K562 (cell line): ENCODE measurements at regions not wholly inside any gene's neighbourhood (a gene's known extent, or its start where the extent isn't known, plus 50 kb on each side); places are given as distances from the start of the nearest gene placed in this dataset.
"Not testable (repeated sequence)": the region's sequence is repeated elsewhere in the genome, so short reads cannot be mapped to it uniquely, and the experiment has no call there.

ENCODE experiments used
- ATAC-seq: fragments of 200-7000 bp; cut with Tn5 transposase; 3 replicates; pipeline ENCODE4 v1.9.1; 2020; ENCODE audit warnings: moderate library complexity
- BruUV-seq: library from RNA; stranded (reverse); fragments of 400-500 nt; replicated peaks from 2 replicates; lab custom pipeline; 2021; lab: Mats Ljungman, UMichigan
- CTCF ChIA-PET: fragments of 300-600 bp; formaldehyde crosslinking; extraction: SDS; loops from one replicate; lab custom pipeline; 2021; ENCODE audit warnings: low intra/inter-chr PET ratio; lab: Yijun Ruan, JAX
- POLR2A ChIA-PET: fragments of 300-600, 350-650 bp; sonication (Branson Sonifier 250); formaldehyde crosslinking; extraction: SDS; loops from one replicate; lab custom pipeline; 2021; ENCODE audit warnings: antibody characterized with exemption, inconsistent platforms; lab: Yijun Ruan, JAX
- DNase-seq, 4 experiments: peaks; one replicate each; pipeline versions ENCODE4 v3.0.0 to v3.0.0-alpha.2; 2011 to 2018; ENCODE audit warnings: low spot score in 3 of 4, mixed read lengths in 3 of 4; ENCODE audit errors: extremely low read depth in 1 of 4
- FAIRE-seq: peaks from 2 replicates; lab custom pipeline; 2011; peaks lifted over from hg19 to GRCh38; lab: Jason Lieb, UNC
- H2AFZ ChIP-seq: 2 replicates; pipeline ENCODE4 v1.6.0; 2011; ENCODE audit warnings: low read depth, low read length, control low read depth, inconsistent platforms
- H3K27ac ChIP-seq: fragments of 200-600 bp; 3 replicates; pipeline ENCODE4 v1.8.0; 2011; ENCODE audit warnings: low read depth, mild to moderate bottlenecking, control low read depth, inconsistent platforms, low read length, moderate library complexity, mixed read lengths; ENCODE audit errors: extremely low read depth
- H3K27me3 ChIP-seq, 2 experiments: fragments of 300-600 bp in 1 of 2; 2 replicates in 1 of 2; 3 replicates in 1 of 2; pipeline versions ENCODE4 v1.6.0 to v1.8.0; 2011; ENCODE audit warnings: inconsistent platforms in 2 of 2, low read length in 2 of 2, mild to moderate bottlenecking in 1 of 2, mixed read lengths in 1 of 2, moderate library complexity in 1 of 2; ENCODE audit not compliant: control insufficient read depth in 2 of 2, insufficient read depth in 2 of 2
- H3K36me3 ChIP-seq: fragments of 300-600 bp; 3 replicates; pipeline ENCODE4 v1.8.0; 2011; ENCODE audit warnings: mild to moderate bottlenecking, low read length, inconsistent platforms; ENCODE audit not compliant: control insufficient read depth, insufficient read depth
- H3K4me1 ChIP-seq, 2 experiments: fragments of 200-600 bp in 1 of 2; replicated peaks in 1 of 2; 2 replicates in 1 of 2; 3 replicates in 1 of 2; pipeline versions ENCODE4 v1.5.1 to v1.8.0; 2011; ENCODE audit warnings: inconsistent platforms in 2 of 2, low read length in 2 of 2, mild to moderate bottlenecking in 1 of 2, mixed read lengths in 1 of 2, moderate library complexity in 1 of 2; ENCODE audit not compliant: control insufficient read depth in 2 of 2, insufficient read depth in 2 of 2
- H3K4me2 ChIP-seq: 2 replicates; pipeline ENCODE4 v1.6.1; 2011; ENCODE audit warnings: low read length, control low read depth, inconsistent platforms, mixed read lengths; ENCODE audit not compliant: insufficient read depth
- H3K4me3 ChIP-seq: fragments of 200-600 bp; sonication (generic), shearing (Covaris generic); 2 replicates; pipeline ENCODE4 v1.5.1; 2016; ENCODE audit warnings: control low read depth, inconsistent platforms
- H3K79me2 ChIP-seq: fragments of 200-600 bp; 3 replicates; pipeline ENCODE4 v1.8.0; 2011; ENCODE audit warnings: low read length, inconsistent platforms; ENCODE audit not compliant: control insufficient read depth, insufficient read depth
- H3K9ac ChIP-seq, 2 experiments: 2 replicates each; pipeline versions ENCODE4 v1.6.0 to v1.6.1; 2011; ENCODE audit warnings: low read depth in 2 of 2, low read length in 2 of 2, control low read depth in 1 of 2, inconsistent platforms in 1 of 2, mild to moderate bottlenecking in 1 of 2, mixed read lengths in 1 of 2; ENCODE audit not compliant: insufficient read depth in 1 of 2
- H3K9me1 ChIP-seq: one replicate; pipeline ENCODE4 v1.6.0; 2011; ENCODE audit warnings: inconsistent platforms, mild to moderate bottlenecking, low read length, moderate library complexity; ENCODE audit not compliant: control insufficient read depth, insufficient read depth
- H3K9me3 ChIP-seq: replicated peaks from 2 replicates; pipeline ENCODE4 v1.5.1; 2011; ENCODE audit warnings: low read depth, low read length, inconsistent platforms; ENCODE audit not compliant: control insufficient read depth, insufficient read depth
- H4K20me1 ChIP-seq: replicated peaks from 2 replicates; pipeline ENCODE4 v1.6.1; 2011; ENCODE audit warnings: low read length, inconsistent platforms, mixed read lengths; ENCODE audit not compliant: control insufficient read depth, insufficient read depth
- BCL6 ChIP-seq: fragments of 250-450 bp; sonication (Bioruptor Pico); IDR thresholded peaks from 2 replicates; pipeline ENCODE4 v1.4.0; 2020
- CC2D1A ChIP-seq: fragments of 450-650 bp; IDR thresholded peaks from 2 replicates; pipeline ENCODE4 v1.6.1; 2017; ENCODE audit warnings: mild to moderate bottlenecking
- FOXM1 ChIP-seq, 2 experiments: fragments of 450-650 bp in 1 of 2; sonication (generic) in 1 of 2; formaldehyde crosslinking in 1 of 2; IDR thresholded peaks; 2 replicates each; pipeline versions ENCODE4 v1.6.1 to v1.9.0; 2017 to 2022; ENCODE audit warnings: low read depth in 2 of 2, mild to moderate bottlenecking in 2 of 2, missing genetic modification reagents in 1 of 2, moderate library complexity in 1 of 2
- HMGN3 ChIP-seq: IDR thresholded peaks from 2 replicates; pipeline ENCODE4 v1.6.1; 2011; ENCODE audit warnings: borderline replicate concordance, low read depth, mild to moderate bottlenecking, mixed read lengths, low read length; ENCODE audit not compliant: insufficient read length; ENCODE audit errors: extremely low read depth
- MAFG ChIP-seq: fragments of 450-650 bp; conservative IDR thresholded peaks from 2 replicates; pipeline ENCODE4 v1.6.1; 2016; ENCODE audit warnings: missing genetic modification characterization, missing compliant biosample characterization
- NFE2 ChIP-seq: IDR thresholded peaks from 2 replicates; pipeline ENCODE4 v1.6.1; 2014; ENCODE audit warnings: antibody characterized with exemption, low read depth
- TAL1 ChIP-seq: fragments of 450-650 bp; IDR thresholded peaks from 2 replicates; pipeline ENCODE4 v1.6.1; 2016; ENCODE audit warnings: mild to moderate bottlenecking
- ZNF717 ChIP-seq: fragments of 250-450 bp; sonication (Bioruptor Pico); IDR thresholded peaks from 2 replicates; pipeline ENCODE4 v1.5.0; 2021
- WGBS: fragments of 100-300 bp; shearing (Covaris generic); methylation state at CpG from one replicate; pipeline ENCODE4 v1.1.6; 2016; ENCODE audit warnings: low coverage, mixed read lengths; ENCODE audit not compliant: insufficient coverage; ENCODE audit errors: missing lambda C conversion rate; 5-methylcytosine and 5-hydroxymethylcytosine counted together
- in situ Hi-C: fragments of 300-500 bp; cut with MboI; formaldehyde crosslinking; loops from 4 replicates; pipeline ENCODE4 v1.15.0; 2018; ENCODE audit warnings: inconsistent platforms, mixed read lengths
- intact Hi-C: fragments of 100-400 bp; cut with micrococcal nuclease; formaldehyde crosslinking; loops from 2 replicates; pipeline ENCODE4 v1.14.2; 2022
- TF ChIP-seq, protein P1 (sequence below): sonication (generic); formaldehyde crosslinking; IDR thresholded peaks from 2 replicates; pipeline ENCODE4 v1.8.0; 2022; ENCODE audit warnings: mild to moderate bottlenecking, missing genetic modification reagents

DNA sequence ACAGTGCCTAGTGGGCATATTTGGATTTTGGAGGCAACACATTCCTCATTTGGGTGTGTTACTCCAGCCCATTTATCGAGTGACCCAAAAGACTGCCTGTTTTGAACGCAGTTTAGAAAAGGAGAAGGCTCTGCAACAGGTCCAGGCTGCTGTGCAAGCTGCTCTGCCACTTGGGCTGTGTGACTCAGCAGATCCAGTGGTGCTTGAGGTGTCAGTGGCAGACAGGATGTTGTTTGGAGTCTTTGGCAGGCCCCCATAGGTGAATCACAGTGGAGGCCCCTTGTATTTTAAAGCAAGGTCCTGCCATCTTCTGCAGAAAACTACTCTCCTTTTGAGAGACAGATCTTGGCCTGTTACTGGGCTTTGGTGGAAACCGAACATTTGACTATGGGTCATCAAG is 104.0 kb downstream of the DNAJB9 start:
- POLR2A ChIA-PET, H3K79me2 ChIP-seq, H3K9me3 ChIP-seq, H3K4me3 ChIP-seq, intact Hi-C loops, H3K27me3 ChIP-seq, BruUV-seq, in situ Hi-C loops, DNase-seq, H4K20me1 ChIP-seq, H2AFZ ChIP-seq, FAIRE-seq, H3K27ac ChIP-seq, ATAC-seq, H3K9me1 ChIP-seq, CTCF ChIA-PET, H3K4me1 ChIP-seq, H3K36me3 ChIP-seq, H3K4me2 ChIP-seq, H3K9ac ChIP-seq: not testable (repeated sequence)
- 0% methylated on average over 3 of the region's 3 CpGs for WGBS
- TF ChIP-seq NFE2 (peak; percentile 28; the same call in 1 of the 2 replicates), MAFG (tag) (0 out of 2 replicates have a peak, but pooled peaks have one; percentile 6)

- H3K9me3 ChIP-seq: no peaks in the 10 kb centered on the region
- FAIRE-seq: no peak
- H4K20me1 ChIP-seq: no peaks in the 10 kb centered on the region
- no peak overlapping the region for H3K4me2 ChIP-seq
- DNase-seq: no peak
- no peak overlapping the region for H3K4me3 ChIP-seq
- no peak overlapping the region for H3K27ac ChIP-seq
- H3K9ac ChIP-seq: no peak overlapping the region
- CTCF ChIA-PET: no interaction called here
- H3K79me2 ChIP-seq: no peaks in the 10 kb centered on the region
- no peak overlapping the region for H2AFZ ChIP-seq
- H3K9me1 ChIP-seq: no peaks in the 10 kb centered on the region
- 0% methylated on average over 4 of the region's 4 CpGs for WGBS
- POLR2A ChIA-PET: no interaction called here
- intact Hi-C loops: no loop called here
- H3K4me1 ChIP-seq: no peaks in the 10 kb centered on the region
- no TSS peak for BruUV-seq
- ATAC-seq: no peak
- no peaks in the 10 kb centered on the region for H3K36me3 ChIP-seq
- TF ChIP-seq TAL1 (no peak), ZNF717 (CRISPR knock-in tag) (no peak), BCL6 (CRISPR knock-in tag) (no peak), CC2D1A (no peak), FOXM1 (IDR thresholded peaks at IDR 0.05; ENCODE audit: low read depth) (no peak), FOXM1 (CRISPR knock-in tag; IDR thresholded peaks at IDR 0.05; ENCODE audit: low read depth) (no peak), HMGN3 (no peak)
- TF ChIP-seq, protein P1, sequence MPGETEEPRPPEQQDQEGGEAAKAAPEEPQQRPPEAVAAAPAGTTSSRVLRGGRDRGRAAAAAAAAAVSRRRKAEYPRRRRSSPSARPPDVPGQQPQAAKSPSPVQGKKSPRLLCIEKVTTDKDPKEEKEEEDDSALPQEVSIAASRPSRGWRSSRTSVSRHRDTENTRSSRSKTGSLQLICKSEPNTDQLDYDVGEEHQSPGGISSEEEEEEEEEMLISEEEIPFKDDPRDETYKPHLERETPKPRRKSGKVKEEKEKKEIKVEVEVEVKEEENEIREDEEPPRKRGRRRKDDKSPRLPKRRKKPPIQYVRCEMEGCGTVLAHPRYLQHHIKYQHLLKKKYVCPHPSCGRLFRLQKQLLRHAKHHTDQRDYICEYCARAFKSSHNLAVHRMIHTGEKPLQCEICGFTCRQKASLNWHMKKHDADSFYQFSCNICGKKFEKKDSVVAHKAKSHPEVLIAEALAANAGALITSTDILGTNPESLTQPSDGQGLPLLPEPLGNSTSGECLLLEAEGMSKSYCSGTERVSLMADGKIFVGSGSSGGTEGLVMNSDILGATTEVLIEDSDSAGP (CRISPR knock-in tag): no peak
- TF ChIP-seq, all 486 proteins: peak for 0
- no peaks in the 10 kb centered on the region for H3K27me3 ChIP-seq
- in situ Hi-C loops: no loop called here
These were observed 115.0 kb downstream of the DNAJB9 start for GRCh38 chr7:108684629-108685028.
